GM21737 (cell line): ENCODE measurements at regions not wholly inside any gene's neighbourhood (a gene's known extent, or its start where the extent isn't known, plus 50 kb on each side); places are given as distances from the start of the nearest gene placed in this dataset.
"Not testable (repeated sequence)": the region's sequence is repeated elsewhere in the genome, so short reads cannot be mapped to it uniquely, and the experiment has no call there.

Experiments used
- ATAC-seq: cut with Tn5 transposase; IDR thresholded peaks from one replicate; pipeline ENCODE4 v1.9.1; 2021; ENCODE audit warnings: mild to moderate bottlenecking, moderate library complexity; ENCODE audit not compliant: unreplicated experiment

- ATAC-seq, result no peak
These were observed 67.7 kb downstream of the SMIM20 start for GRCh38 chr4:25981749-25982148.

- ATAC-seq, result no peak
These were observed 68.9 kb downstream of the SMIM20 start for GRCh38 chr4:25982962-25983361.

GRCh38 chr4:25984266-25984665, 70.2 kb downstream of the SMIM20 start:
- no peak for ATAC-seq

GRCh38 chr4:25984796-25985195, 70.8 kb downstream of the SMIM20 start:
- no peak for ATAC-seq

- ATAC-seq, result no peak
These were observed 72.8 kb downstream of the SMIM20 start for GRCh38 chr4:25986807-25987206.

GRCh38 chr4:25991340-25991739, 77.3 kb downstream of the SMIM20 start:
- ATAC-seq, result no peak

GRCh38 chr4:25993395-25994185, 79.6 kb downstream of the SMIM20 start:
- ATAC-seq, result no peak

GRCh38 chr4:25994577-25994976, 80.6 kb downstream of the SMIM20 start:
- not testable (repeated sequence) for ATAC-seq

- ATAC-seq, result no peak
These were observed 86.4 kb downstream of the SMIM20 start for GRCh38 chr4:26000274-26000950.

- no peak for ATAC-seq
These were observed 87.4 kb downstream of the SMIM20 start for GRCh38 chr4:26001413-26001812.

- no peak for ATAC-seq
These were observed 87.8 kb downstream of the SMIM20 start for GRCh38 chr4:26001816-26002215.

- ATAC-seq, result no peak
These were observed 89.0 kb downstream of the SMIM20 start for GRCh38 chr4:26003056-26003455.

GRCh38 chr4:26004290-26004689, 90.3 kb downstream of the SMIM20 start:
- ATAC-seq, result no peak

GRCh38 chr4:26005764-26006163, 91.7 kb downstream of the SMIM20 start:
- no peak for ATAC-seq

GRCh38 chr4:26008737-26009136, 94.7 kb downstream of the SMIM20 start:
- ATAC-seq, result no peak

GRCh38 chr4:26009502-26009901, 95.5 kb downstream of the SMIM20 start:
- no peak for ATAC-seq

GRCh38 chr4:26010304-26010703, 96.3 kb downstream of the SMIM20 start:
- ATAC-seq, result no peak

GRCh38 chr4:26013629-26014028, 99.6 kb downstream of the SMIM20 start:
- ATAC-seq, result no peak

GRCh38 chr4:26015133-26015651, 101.2 kb downstream of the SMIM20 start:
- no peak for ATAC-seq

GRCh38 chr4:26015906-26016305, 101.9 kb downstream of the SMIM20 start:
- no peak for ATAC-seq

GRCh38 chr4:26017531-26017930, 103.5 kb downstream of the SMIM20 start:
- ATAC-seq, result no peak
